Cardiac muscle cell (in vitro differentiated cells and primary cell): ENCODE measurements at regions not wholly inside any gene's neighbourhood (a gene's known extent, or its start where the extent isn't known, plus 50 kb on each side); places are given as distances from the start of the nearest gene placed in this dataset.

ENCODE experiments used
- DNase-seq, 2 donors: peaks; one replicate each; pipeline versions ENCODE4 v3.0.0 to v3.0.0-alpha.2; 2010 to 2017; ENCODE audit warnings: low read depth in 1 of 2, low spot score in 1 of 2
- H3K27ac ChIP-seq: fragments of 200-600 bp; sonication (generic); 2 replicates; pipeline ENCODE4 v1.5.1; 2016
- H3K27me3 ChIP-seq: fragments of 200-600 bp; sonication (generic); 2 replicates; pipeline ENCODE4 v1.6.0; 2016; ENCODE audit warnings: control low read depth
- H3K36me3 ChIP-seq: fragments of 200-600 bp; sonication (generic); 2 replicates; pipeline ENCODE4 v1.5.1; 2016; ENCODE audit warnings: control low read depth
- H3K4me1 ChIP-seq: fragments of 200-600 bp; sonication (generic); 2 replicates; pipeline ENCODE4 v1.8.1; 2017; ENCODE audit warnings: low read depth, mild to moderate bottlenecking, mixed run types
- H3K4me3 ChIP-seq: fragments of 200-600 bp; sonication (generic); 2 replicates; pipeline ENCODE4 v1.5.1; 2016; ENCODE audit warnings: mild to moderate bottlenecking
- H3K9me3 ChIP-seq: fragments of 200-600 bp; sonication (generic); 2 replicates; pipeline ENCODE4 v1.5.1; 2017; ENCODE audit warnings: low read depth, mild to moderate bottlenecking, control low read depth
- CTCF ChIP-seq: IDR thresholded peaks from 2 replicates; pipeline ENCODE4 v1.5.1; 2012; ENCODE audit warnings: low read depth, mild to moderate bottlenecking, low read length

GRCh38 chr1:88433556-88433955, 250.5 kb upstream of the PKN2 start:
- DNase-seq = no peak
- H3K4me1 ChIP-seq = no peaks in the 10 kb centered on the region
- no peaks in the 10 kb centered on the region for H3K27me3 ChIP-seq
- no peaks in the 10 kb centered on the region for H3K36me3 ChIP-seq
- no peak overlapping the region for H3K4me3 ChIP-seq
- no peak overlapping the region for H3K27ac ChIP-seq
- no peak for TF ChIP-seq CTCF
- no peaks in the 10 kb centered on the region for H3K9me3 ChIP-seq

- H3K9me3 ChIP-seq = no peaks in the 10 kb centered on the region
- DNase-seq = no peak
- TF ChIP-seq CTCF = no peak
- no peaks in the 10 kb centered on the region for H3K4me1 ChIP-seq
- H3K4me3 ChIP-seq = no peak overlapping the region
- no peak overlapping the region for H3K27ac ChIP-seq
- H3K36me3 ChIP-seq = no peaks in the 10 kb centered on the region
- H3K27me3 ChIP-seq = no peaks in the 10 kb centered on the region
These were observed 249.2 kb upstream of the PKN2 start for GRCh38 chr1:88434836-88435235.

GRCh38 chr1:88441022-88441421, 243.1 kb upstream of the PKN2 start:
- H3K36me3 ChIP-seq = no peaks in the 10 kb centered on the region
- DNase-seq = no peak
- no peaks in the 10 kb centered on the region for H3K4me1 ChIP-seq
- no peak overlapping the region for H3K4me3 ChIP-seq
- H3K27me3 ChIP-seq = no peaks in the 10 kb centered on the region
- H3K9me3 ChIP-seq = peaks cover 3% of the 10 kb centered on the region
- no peak for TF ChIP-seq CTCF
- H3K27ac ChIP-seq = no peak overlapping the region

- DNase-seq = no peak
- no peaks in the 10 kb centered on the region for H3K9me3 ChIP-seq
- no peak for TF ChIP-seq CTCF
These were observed 232.2 kb upstream of the PKN2 start for GRCh38 chr1:88451856-88452255.

GRCh38 chr1:88453295-88453694, 230.8 kb upstream of the PKN2 start:
- TF ChIP-seq CTCF = no peak
- no peak overlapping the region for H3K27ac ChIP-seq
- H3K4me3 ChIP-seq = no peak overlapping the region
- no peaks in the 10 kb centered on the region for H3K36me3 ChIP-seq
- H3K4me1 ChIP-seq = no peaks in the 10 kb centered on the region
- no peak for DNase-seq
- H3K27me3 ChIP-seq = no peaks in the 10 kb centered on the region
- no peaks in the 10 kb centered on the region for H3K9me3 ChIP-seq

More at GRCh38 chr1:88451856-88452255, 232.2 kb upstream of the PKN2 start:
- Histone ChIP-seq H3K27me3 (no peaks in the 10 kb centered on the region), H3K27ac (no peak overlapping the region), H3K4me3 (no peak overlapping the region), H3K36me3 (no peaks in the 10 kb centered on the region), H3K4me1 (no peaks in the 10 kb centered on the region)

GRCh38 chr1:88454781-88455180, 229.3 kb upstream of the PKN2 start:
- no peaks in the 10 kb centered on the region for H3K9me3 ChIP-seq
- TF ChIP-seq CTCF = no peak
- DNase-seq = no peak
- no peaks in the 10 kb centered on the region for H3K36me3 ChIP-seq
- H3K4me1 ChIP-seq = no peaks in the 10 kb centered on the region
- H3K27me3 ChIP-seq = no peaks in the 10 kb centered on the region
- H3K4me3 ChIP-seq = no peak overlapping the region
- no peak overlapping the region for H3K27ac ChIP-seq
